NCI-H345 (cell line): ENCODE measurements at regions not wholly inside any gene's neighbourhood (a gene's known extent, or its start where the extent isn't known, plus 50 kb on each side); places are given as distances from the start of the nearest gene placed in this dataset.
A peak's percentile ranks its signal among the peaks of the same experiment; 100 is the strongest.

ENCODE experiments used
- DNase-seq: peaks from one replicate; lab custom pipeline; 2025; lab: John Stamatoyannopoulos, UW

DNA sequence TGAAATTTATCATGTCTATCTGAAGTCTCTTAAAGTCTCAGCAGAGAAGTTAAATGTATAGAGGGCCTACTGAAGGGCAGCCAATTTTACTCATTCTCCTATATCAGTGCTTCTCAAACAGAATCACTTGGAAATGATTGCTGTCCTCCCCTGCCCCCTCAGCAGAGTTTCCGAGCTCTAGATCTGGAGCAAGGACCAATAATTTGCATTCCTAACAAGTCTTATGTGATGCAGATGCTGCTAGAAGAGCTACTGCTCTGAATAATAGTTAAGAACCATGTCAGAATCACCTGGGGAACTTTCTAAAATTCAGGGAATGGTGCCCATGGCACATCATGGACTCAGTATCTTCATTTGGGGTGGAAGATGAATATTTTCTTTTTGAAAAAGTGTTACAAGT is 105.6 kb upstream of the EPHA4 start:
- DNase-seq: no peak

DNA sequence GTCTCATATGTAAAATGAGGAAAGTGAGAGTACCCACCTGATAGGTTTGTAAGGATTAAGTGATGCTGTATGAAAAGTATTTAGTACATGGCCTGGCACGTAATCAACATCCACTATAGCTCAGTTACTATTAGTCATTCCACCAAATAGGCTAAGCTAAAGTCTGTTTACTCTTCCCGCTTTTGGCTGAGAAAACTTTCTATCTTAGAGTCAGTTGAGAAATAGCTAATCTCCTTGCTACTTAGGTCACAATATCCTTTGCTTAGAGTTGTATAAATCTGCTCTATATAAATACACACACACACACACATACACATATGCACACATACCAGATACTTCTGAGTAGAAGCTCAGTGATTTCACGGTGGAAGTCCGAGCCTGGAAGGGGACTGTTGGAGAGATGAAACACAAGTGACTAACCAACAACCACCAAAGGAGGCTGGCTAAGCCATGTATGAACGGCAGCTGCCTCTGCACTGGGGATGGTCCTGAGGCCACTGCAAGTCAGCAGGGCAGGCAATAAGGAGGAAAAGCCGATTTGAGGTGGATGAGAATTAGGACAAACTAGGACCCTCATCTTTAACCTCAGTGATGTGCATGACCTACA is 104.6 kb upstream of the EPHA4 start:
- DNase-seq: no peak

DNA sequence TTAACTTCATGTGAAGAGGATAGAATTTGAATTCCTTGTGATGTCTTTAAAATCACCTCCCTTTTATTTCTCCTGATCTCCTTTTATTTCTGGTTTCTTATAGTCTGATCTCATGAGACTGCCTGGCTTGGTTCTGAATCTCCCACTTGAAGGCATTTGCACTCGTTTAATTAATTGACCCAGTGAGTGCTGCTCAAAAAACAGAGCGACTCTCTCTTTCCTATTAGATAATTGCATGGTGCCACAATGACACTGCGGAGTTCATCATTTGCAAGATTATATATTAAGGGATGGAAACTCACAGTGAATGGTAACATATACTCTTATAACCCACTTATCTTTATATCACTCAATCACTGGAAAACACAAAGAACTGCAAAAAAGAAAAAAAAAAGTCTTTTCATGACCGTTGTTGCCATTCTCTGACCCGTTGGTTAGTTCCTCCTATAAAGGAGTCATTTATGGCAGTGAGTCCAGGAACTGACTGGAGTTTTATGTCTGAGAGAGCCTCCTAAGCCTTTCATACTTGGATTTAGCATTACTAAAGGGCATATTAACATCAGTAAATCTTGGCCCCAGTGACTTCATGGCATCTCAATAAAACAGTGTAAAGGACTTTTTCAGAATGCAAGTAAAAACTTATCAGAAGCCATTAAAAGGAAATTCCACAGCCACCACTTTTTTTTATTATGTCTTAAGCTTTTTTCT is 103.3 kb upstream of the EPHA4 start:
- DNase-seq: no peak

DNA sequence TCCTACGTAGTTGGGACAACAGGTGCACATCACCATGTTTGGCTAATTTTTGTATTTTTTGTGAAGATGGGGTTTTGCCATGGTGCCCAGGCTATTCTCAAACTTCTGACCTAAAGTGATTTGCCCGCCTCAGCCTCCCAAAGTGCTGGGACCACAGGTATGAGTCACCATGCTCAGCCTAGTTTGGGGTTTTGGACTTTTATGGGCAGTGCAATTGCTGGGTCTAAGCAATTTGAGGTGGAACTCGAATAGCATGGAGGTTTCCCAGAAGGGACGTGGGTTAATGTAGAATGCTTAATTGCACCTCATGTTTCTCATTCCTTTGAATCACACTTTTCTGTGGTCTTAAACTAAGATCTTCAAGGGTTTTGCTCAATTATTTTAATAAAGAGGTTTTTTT is 102.3 kb upstream of the EPHA4 start:
- DNase-seq: no peak

DNA sequence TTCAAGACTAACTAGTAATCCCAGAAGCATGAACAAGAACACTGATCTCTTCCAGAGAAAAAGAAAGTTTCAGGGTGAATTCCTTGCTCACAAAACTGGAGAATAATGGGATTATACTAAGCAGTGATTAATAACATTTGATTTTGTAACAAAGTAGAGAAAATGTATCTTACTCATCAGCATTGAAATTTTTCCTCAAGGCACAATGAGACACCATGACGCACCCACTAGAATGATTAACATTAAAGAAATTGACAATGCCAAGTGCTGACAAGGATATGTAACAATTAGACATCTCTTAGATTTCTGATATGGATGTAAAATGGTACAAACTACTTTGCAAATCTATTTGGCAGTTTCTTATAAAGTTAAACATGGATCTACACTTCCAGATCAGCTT is 101.1 kb upstream of the EPHA4 start:
- DNase-seq: no peak

DNA sequence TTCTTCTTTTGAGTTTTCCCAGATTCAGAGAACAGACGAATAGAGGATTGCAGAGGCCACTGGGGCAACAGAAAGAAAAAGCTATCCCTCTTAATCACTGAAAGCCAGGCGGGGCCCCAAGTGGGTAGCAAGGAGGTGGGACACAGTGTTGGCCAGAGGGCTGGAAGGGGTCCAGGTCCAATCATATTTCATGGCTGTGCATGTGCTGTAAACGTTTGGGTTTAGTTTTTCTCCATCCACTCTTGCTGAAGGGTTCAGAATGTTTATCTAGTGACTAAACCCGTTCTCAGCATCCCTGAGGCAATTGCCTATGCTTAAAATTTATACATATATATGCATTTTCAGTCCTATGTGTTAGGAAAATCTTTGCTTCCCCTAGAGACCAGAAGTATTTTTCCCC is 99.4 kb upstream of the EPHA4 start:
- DNase-seq: no peak

DNA sequence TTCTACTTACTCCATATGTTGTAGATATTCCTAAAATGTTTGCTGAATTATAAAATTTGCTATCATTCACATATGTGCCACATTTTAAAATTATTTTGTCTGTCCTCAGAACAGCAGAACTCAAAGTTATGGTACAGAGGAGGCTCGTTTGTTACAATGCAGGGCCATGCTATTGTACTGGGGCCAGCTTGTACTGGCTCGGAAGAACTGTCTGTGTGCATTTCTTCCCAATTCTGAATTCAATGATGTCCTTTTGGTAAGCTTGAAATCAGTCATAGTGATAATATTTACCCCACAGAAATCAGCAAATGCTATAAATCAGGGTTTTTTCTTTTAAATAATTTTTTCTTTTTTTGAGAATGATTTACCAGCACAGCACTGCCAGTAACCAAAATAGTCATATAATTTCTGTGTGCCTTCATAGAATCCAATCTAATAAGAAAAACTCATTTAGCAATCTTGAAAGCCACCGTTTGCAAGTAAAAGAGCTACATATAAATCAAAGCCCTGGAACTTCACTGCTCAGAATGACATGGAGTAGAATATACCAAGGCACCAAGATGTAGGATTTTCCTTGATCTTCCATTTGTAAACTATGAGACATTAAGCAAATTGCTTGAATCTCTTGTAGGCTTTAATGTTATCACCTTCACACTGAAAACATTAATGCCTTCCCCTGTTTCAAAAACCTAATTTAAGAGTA is 90.7 kb upstream of the EPHA4 start:
- no peak for DNase-seq

DNA sequence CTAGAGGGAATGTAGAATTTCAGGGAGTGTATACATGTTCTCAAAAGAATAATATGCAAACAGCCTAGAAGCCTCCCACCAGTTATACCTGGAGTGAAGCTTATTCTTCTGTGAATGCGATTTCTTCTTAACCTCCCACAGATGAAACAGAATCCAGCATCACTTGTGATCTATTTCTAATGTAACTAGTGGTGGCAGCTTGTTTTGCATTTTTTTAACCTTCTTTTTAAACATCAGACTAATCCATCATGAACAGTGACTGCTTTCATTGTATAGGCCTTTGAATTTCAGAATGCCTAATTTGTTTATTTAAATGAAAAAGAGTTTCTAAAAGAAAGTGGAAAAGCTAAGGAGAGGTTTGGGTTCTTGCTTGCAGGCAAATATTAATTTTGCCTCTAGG is 85.7 kb upstream of the EPHA4 start:
- no peak for DNase-seq

DNA sequence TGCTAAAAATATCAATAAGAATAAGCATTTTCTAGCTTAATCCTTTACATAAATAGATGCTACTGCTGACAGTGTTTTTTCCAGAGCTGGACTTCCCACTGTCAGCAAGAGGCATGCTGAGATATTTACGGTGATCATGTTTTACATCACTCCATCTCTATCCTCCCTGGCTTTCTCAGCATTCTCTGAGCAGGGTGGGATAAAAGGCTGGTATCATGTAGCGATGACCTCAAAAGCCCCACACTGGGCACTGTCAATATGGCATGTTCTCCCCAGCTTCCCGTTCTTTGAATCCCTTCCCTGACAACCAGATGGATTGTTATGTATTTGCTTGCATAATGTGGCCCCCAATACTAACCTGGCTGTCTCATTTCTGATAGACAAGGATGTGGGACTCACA is 83.2 kb upstream of the EPHA4 start:
- DNase-seq: peak; percentile 23

DNA sequence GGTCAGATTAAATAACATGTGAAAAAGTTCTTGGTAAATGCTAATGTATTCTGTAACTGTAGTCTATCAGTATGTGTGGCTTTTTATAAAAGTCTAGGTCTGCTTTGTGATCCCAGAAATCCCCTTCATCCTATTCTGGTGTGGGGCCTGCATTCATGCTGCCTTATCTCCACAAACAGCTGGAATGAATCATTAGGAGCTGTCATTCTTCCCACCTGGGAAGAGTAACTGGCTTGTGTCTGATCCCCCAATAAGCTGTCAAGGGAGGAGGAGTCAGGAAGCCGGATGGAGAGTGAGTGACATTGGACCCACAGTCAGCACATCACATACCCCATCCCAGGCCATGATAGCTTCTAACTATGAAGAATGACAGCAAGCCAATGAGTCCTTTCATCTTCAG is 81.1 kb upstream of the EPHA4 start:
- DNase-seq: no peak

DNA sequence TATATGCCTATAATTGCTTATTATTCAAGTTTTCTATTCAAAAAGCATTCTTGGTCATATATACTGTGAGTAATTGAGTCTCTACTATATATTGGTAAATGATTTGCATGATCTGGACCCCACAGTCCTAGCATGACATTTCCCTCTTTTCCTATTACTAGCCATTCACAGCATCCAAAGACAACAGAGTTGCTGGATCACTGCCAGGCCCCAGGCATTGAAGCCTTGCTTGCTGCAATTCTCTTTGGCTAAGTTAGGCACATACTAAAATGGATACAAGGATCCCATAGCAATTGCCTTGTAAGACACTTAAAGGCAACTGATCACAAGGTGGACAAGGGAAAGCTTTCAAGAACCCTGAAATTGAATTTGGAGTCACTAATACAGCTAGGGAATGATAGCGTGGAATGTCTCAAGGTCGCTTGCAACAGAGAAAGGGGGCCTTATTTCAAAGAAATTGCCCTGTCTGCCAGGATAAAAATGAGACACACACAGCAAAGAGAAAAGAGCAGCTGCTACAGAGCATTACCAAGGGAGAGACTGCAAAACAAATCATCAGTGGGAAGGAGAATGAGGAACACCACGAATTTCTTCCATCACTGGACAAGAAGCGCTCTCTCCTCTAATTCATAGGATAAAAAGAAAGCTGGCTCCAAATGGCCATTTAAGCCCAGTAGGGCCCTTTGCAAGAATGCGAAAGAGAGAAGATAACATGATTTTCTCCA is 77.1 kb upstream of the EPHA4 start:
- DNase-seq: peak; percentile 76

DNA sequence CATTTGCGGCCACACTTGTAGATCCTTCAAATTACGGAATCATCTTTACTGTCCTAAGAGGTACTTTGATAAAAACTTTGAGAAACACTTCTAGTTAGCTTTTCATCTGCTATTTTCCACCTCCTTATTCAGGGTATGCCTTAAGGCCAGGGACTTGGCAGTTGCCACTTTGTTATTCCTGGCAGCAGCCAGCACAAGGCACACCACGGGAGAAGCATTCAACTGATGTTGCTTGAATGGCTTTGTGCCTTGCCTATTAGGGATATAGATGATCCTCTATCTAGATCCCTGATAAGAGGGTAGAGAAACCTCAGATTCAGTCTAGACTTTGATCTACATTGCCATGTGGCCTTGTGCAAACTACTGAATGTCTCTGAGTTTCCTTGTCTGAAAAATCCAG is 70.3 kb upstream of the EPHA4 start:
- no peak for DNase-seq

DNA sequence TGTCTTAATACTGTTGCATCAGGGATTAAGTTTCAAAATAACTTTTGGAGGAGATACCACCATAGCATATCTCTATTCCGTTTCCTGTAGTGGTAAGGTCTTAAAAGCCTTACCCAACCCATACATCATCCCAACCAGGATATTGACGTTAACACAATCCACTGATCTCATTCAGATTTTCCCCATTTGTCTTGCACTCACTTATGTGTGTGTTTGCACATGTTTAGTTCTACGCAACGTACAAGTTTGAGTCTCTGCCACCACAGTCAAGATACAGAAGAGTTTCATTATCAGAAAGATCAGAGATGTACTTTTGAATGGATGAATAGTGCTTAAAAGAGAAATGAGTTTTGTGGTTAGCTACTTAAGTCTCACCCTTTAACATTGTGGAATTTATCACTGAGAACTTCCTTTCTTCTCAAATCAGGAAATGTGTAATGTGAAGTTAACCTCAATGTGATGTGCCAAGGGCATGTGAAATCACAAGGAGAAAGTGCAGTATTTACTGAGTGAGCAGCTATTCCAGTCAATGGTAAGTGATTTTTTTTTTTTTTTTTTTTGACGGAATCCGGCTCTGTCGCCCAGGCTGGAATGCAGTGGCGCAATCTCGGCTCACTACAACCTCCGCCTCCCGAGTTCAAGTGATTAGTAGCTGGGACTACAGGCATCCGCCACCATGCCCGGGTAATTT is 69.2 kb upstream of the EPHA4 start:
- DNase-seq: no peak

DNA sequence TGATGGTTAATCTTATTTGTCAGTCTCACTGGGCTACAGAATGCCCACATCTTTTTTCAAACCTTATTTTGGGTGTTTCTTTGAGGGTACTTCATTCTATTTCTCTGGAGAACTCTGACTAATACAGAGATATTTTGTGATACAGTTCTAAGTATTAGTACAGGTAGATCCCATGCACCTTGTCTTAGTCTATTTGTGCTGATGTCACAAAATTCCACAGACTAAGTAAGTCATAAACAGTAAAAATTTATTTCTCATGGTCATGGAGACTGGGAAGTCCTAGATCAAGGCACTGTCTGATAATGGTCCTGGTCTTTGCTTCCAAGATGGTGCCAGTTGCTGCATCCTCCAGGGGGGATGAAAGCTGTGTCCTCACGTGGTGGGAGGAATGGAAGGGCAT is 68.6 kb upstream of the EPHA4 start:
- no peak for DNase-seq

DNA sequence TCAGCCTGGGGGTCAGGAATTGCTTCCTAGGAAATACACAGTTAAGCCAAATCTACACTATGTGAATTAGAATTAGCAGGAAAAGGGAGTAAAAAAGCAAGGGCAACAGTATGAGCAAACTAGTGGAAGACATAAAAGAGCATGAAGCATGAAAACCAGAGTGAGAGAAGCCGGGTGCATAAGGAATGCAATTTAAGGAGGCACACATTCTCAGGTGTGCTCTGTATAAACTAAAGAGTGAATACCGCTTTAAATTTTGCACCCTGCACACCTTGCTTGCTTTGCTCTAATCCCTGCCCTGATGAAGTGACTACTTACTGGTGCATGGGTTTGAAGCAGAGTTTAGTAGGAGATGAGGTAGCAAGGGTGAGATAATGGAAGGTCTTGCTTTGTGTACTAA is 65.7 kb upstream of the EPHA4 start:
- no peak for DNase-seq

DNA sequence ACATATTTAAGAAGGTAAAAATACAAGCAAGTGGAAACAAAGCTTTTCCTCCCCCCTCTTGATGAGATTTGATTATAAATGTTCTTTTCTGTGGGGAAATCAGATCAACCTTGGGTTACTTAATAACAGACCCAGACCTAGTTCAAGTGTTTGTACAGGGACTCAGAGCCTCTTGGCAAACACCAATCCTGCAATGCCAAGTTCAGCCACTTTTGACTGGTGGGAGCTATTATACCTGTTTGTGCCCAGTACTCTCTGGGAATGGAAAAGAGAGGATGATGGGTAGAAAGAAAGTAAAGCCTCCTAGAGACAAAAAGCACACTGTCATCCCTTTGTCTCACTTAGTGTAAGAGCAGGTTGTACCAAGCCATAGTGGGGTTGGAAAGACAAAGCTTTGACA is 63.8 kb upstream of the EPHA4 start:
- DNase-seq: no peak

DNA sequence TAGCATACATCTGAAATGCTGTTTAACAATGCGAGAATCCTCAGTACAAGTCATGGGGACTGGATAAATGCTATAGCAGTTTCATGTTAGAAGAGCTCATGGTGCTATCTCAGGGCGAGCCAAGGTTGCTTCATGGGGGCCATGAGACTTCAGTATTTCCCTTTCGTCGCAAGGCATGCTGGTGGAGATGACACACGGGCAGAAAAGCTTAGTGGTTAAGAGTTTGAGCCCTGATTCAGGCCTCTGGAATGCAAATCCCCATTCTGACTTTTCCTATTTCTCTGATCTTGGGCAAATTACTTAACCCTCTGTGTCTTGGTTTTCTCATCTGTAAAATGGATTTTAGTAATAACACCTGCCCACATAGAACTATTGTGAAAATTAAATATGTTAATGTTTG is 57.4 kb upstream of the EPHA4 start:
- no peak for DNase-seq

DNA sequence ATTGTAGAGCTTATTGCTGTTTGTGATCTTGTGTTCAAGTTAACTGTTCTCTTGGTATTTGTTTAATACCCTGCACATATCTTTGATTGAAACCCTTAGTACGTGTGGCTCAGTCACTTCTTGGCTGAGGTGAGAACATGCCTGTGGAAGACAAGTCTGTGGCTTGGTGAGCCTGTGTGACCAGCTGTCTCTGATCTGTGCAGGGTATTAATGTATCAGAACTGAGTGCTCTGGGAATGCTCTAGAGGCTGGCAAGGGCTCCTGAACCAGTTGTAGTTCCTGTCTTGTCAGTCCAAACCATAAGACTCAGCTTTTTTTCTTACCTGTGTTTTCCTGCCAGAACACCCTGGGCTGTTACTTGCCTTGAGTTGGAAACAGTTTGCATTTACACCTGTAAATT is 52.4 kb upstream of the EPHA4 start:
- DNase-seq: no peak
